ENCODE measurements at regions not wholly inside any gene's neighbourhood (a gene's known extent, or its start where the extent isn't known, plus 50 kb on each side); places are given as distances from the start of the nearest gene placed in this dataset.

GRCh38 chr7:67391168-67391567, 394.5 kb downstream of the TYW1 start:
- no peak for TF ChIP-seq POLR2A (IDR thresholded peaks at IDR 0.05; ENCODE audit: low read depth)
- no peak for TF ChIP-seq POLR2AphosphoS5 (IDR thresholded peaks at IDR 0.05)
- no peak for TF ChIP-seq CTCF (IDR thresholded peaks at IDR 0.05)
- no peak for TF ChIP-seq EP300 (IDR thresholded peaks at IDR 0.05)
- no peak for DNase-seq (ENCODE audit: extremely low spot score)
- Histone ChIP-seq H3K9me3 (no peaks in the 10 kb centered on the region), H3K4me1 (no peaks in the 10 kb centered on the region), H3K36me3 (no peaks in the 10 kb centered on the region), H3K4me3 (no peak overlapping the region), H3K27me3 (no peaks in the 10 kb centered on the region), H3K27ac (replicated peaks in 1 of 4) (no peak overlapping the region)
- intact Hi-C loops (cut with DNase I): no loop called here
- 69% methylated on average over 19 of the region's 19 CpGs for WGBS

- WGBS: 71% methylated on average over 16 of the region's 16 CpGs
- DNase-seq (ENCODE audit: extremely low spot score): no peak
- Histone ChIP-seq H3K27ac (replicated peaks in 1 of 4) (no peak overlapping the region), H3K27me3 (no peaks in the 10 kb centered on the region), H3K9me3 (peaks cover 0 to 4% (median under 1%) of the 10 kb centered on the region in 4 donors), H3K4me3 (no peak overlapping the region), H3K4me1 (no peaks in the 10 kb centered on the region), H3K36me3 (no peaks in the 10 kb centered on the region)
- TF ChIP-seq POLR2AphosphoS5 (IDR thresholded peaks at IDR 0.05) (no peak), EP300 (IDR thresholded peaks at IDR 0.05) (no peak)
- intact Hi-C loops (cut with DNase I): no loop called here
Measured at GRCh38 chr7:67392596-67393438, 396.2 kb downstream of the TYW1 start.

DNA sequence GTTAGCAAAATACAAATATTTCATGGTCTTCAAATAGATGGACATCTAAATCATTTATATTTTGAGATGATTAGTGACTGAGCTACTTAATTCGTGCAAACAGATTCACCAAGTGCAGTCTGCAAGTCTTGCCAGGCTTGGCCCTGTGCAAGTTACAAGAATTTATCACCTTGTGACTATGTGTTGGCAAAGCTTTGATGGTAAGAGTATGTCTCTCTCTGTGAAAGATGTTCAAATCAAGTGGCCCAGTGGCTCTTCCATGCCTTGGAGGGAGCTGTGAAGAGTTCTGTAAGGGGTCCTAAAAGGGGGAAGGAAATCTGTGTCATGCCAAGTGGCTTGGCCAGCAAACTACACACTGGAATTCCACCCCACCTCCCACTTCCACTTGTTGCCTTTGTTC, 397.3 kb downstream of the TYW1 start:
- H3K9me3 ChIP-seq: peaks cover 0 to 11% (median 3%) of the 10 kb centered on the region in 4 donors
- DNase-seq (ENCODE audit: extremely low spot score): no peak
- intact Hi-C loops (cut with DNase I): no loop called here
- no peak overlapping the region for H3K4me3 ChIP-seq
- H3K36me3 ChIP-seq: no peaks in the 10 kb centered on the region
- H3K4me1 ChIP-seq: no peaks in the 10 kb centered on the region
- WGBS: 47% methylated on average over 1 of the region's 1 CpG
- H3K27ac ChIP-seq (replicated peaks in 1 of 4): no peak overlapping the region
- H3K27me3 ChIP-seq: no peaks in the 10 kb centered on the region
- no peak for TF ChIP-seq POLR2AphosphoS5 (IDR thresholded peaks at IDR 0.05)
- no peak for TF ChIP-seq POLR2A (IDR thresholded peaks at IDR 0.05; ENCODE audit: low read depth)
- TF ChIP-seq CTCF (IDR thresholded peaks at IDR 0.05): no peak
- no peak for TF ChIP-seq EP300 (IDR thresholded peaks at IDR 0.05)

GRCh38 chr7:67398916-67399315, 402.3 kb downstream of the TYW1 start:
- no peak for DNase-seq (ENCODE audit: extremely low spot score)
- Histone ChIP-seq H3K27ac (replicated peaks in 1 of 4) (no peak overlapping the region), H3K27me3 (no peaks in the 10 kb centered on the region), H3K36me3 (no peaks in the 10 kb centered on the region), H3K9me3 (peaks cover 0 to 11% (median 3%) of the 10 kb centered on the region in 4 donors), H3K4me1 (no peaks in the 10 kb centered on the region), H3K4me3 (no peak overlapping the region)
- intact Hi-C loops (cut with DNase I): no loop called here
- TF ChIP-seq POLR2AphosphoS5 (IDR thresholded peaks at IDR 0.05) (no peak), CTCF (IDR thresholded peaks at IDR 0.05) (no peak), POLR2A (IDR thresholded peaks at IDR 0.05; ENCODE audit: low read depth) (no peak), EP300 (IDR thresholded peaks at IDR 0.05) (no peak)
- 73% methylated on average over 6 of the region's 7 CpGs for WGBS

- WGBS: 89% methylated on average over 3 of the region's 3 CpGs
- intact Hi-C loops (cut with DNase I): no loop called here
Measured at GRCh38 chr7:67401492-67401891, 404.9 kb downstream of the TYW1 start.

More at GRCh38 chr7:67401492-67401891, 404.9 kb downstream of the TYW1 start:
- no peaks in the 10 kb centered on the region for H3K27me3 ChIP-seq
- no peaks in the 10 kb centered on the region for H3K36me3 ChIP-seq
- H3K4me1 ChIP-seq: peaks cover 0 to 1% (median 0%) of the 10 kb centered on the region in 4 donors
- no peak overlapping the region for H3K4me3 ChIP-seq
- no peak for DNase-seq (ENCODE audit: extremely low spot score)
- TF ChIP-seq POLR2AphosphoS5 (IDR thresholded peaks at IDR 0.05): no peak
- TF ChIP-seq POLR2A (IDR thresholded peaks at IDR 0.05; ENCODE audit: low read depth): no peak
- no peak for TF ChIP-seq EP300 (IDR thresholded peaks at IDR 0.05)
- no peak for TF ChIP-seq CTCF (IDR thresholded peaks at IDR 0.05)
- no peak overlapping the region for H3K27ac ChIP-seq (replicated peaks in 1 of 4)
- H3K9me3 ChIP-seq: peaks cover 0 to 11% (median 3%) of the 10 kb centered on the region in 4 donors

Data from esophagus muscularis mucosa (tissue), 4 donors.